Astrocyte of the spinal cord (primary cell): ENCODE measurements at regions not wholly inside any gene's neighbourhood (a gene's known extent, or its start where the extent isn't known, plus 50 kb on each side); places are given as distances from the start of the nearest gene placed in this dataset.

Source experiments
- DNase-seq: peaks from one replicate; pipeline ENCODE4 v3.0.0; 2011; ENCODE audit warnings: low read depth, low spot score
- H3K4me3 ChIP-seq: 2 replicates; pipeline ENCODE4 v1.5.1; 2011; ENCODE audit warnings: low read depth, mild to moderate bottlenecking, low read length, moderate library complexity
- in situ Hi-C: cut with HindIII; loops from 2 replicates; pipeline ENCODE4 v1.10.0; 2017; ENCODE audit warnings: low sequenced_read_pairs
- TF ChIP-seq, protein P1 (sequence below): IDR thresholded peaks from 2 replicates; pipeline ENCODE4 v1.5.1; 2012; ENCODE audit warnings: low read depth, mild to moderate bottlenecking, low read length, inconsistent platforms

DNA sequence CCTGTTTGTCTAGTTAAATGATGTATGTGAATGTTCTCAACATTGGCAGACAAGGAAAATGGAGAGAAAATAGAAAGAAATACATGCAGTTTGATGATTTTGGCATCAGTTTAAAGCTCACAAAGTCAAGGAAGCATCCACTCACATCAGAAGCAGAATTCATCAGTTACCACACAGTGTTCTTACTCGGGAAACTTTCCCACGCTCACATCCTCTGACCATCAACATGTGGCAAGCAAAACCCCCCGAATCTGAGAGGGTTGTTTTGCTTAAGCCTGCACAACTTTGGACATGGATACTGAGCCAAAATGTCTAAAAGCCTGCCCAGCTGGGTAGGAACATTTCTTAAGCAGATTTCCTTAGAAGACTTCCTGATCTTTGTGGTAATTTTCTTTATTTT is 407.6 kb downstream of the ANKRD50 start:
- in situ Hi-C loops, result no loop called here
- DNase-seq, result peak; percentile 82
- no peak overlapping the region for H3K4me3 ChIP-seq
- TF ChIP-seq, protein P1, sequence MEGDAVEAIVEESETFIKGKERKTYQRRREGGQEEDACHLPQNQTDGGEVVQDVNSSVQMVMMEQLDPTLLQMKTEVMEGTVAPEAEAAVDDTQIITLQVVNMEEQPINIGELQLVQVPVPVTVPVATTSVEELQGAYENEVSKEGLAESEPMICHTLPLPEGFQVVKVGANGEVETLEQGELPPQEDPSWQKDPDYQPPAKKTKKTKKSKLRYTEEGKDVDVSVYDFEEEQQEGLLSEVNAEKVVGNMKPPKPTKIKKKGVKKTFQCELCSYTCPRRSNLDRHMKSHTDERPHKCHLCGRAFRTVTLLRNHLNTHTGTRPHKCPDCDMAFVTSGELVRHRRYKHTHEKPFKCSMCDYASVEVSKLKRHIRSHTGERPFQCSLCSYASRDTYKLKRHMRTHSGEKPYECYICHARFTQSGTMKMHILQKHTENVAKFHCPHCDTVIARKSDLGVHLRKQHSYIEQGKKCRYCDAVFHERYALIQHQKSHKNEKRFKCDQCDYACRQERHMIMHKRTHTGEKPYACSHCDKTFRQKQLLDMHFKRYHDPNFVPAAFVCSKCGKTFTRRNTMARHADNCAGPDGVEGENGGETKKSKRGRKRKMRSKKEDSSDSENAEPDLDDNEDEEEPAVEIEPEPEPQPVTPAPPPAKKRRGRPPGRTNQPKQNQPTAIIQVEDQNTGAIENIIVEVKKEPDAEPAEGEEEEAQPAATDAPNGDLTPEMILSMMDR, result no peak

DNA sequence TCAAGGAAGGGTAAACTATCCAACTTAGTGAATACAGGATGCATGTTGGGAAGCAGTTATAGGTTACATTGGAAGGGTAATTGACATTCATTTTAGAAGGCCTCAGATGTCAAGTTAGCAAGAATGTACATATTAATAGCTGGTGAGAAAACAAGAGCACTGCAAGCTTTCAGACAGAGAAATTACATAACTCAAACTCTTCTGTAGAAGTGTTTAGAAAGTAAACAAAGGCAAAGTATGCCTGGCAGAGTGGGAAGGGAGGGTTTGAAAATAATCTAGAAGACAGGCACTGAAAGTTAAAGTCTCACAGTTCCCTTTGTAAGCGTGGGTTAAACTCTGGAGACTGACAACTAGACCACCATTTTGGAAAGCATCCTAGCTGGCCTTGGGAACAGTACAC is 406.2 kb downstream of the ANKRD50 start:
- TF ChIP-seq, protein P1, result no peak
- in situ Hi-C loops, result no loop called here
- DNase-seq, result no peak
- H3K4me3 ChIP-seq, result no peak overlapping the region

DNA sequence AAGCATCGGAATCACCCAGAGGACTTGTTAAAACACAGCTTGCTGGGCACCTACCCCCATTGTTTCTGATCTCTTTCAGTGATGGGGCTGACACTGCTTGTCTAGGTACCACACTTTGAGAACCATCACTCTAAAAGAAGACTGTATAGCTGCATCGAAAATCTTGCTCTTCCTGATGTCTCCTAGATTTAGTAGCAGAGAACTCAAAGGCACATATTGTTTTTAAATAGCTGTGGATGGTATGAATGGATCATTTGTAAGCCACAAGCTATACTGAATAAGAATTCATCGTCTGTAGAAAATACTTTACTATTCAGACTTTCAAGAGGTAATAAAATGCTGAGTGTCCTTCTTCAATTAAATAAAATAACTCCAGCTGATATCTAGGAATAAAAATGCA is 405.4 kb downstream of the ANKRD50 start:
- H3K4me3 ChIP-seq, result no peak overlapping the region
- TF ChIP-seq, protein P1, result no peak
- in situ Hi-C loops, result no loop called here
- DNase-seq, result no peak

DNA sequence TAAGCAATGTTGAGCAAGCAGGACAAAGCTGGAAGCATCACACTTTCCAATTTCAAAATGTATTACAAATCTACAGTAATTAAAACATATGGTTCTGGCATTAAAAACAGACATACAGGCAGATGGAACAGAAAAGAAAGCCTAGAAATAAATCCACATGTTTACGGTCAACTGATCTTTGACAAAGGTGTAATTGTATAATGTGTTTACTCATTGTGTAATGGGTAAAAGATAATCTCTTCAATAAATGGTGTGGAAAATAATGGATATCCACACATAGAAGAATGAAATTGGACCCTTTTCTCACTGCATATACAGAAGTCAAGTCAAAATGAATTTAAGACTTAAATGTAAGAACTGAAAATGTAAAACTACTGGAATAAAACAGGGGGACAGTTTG is 394.2 kb downstream of the ANKRD50 start:
- in situ Hi-C loops, result no loop called here
- no peak for DNase-seq
- no peak overlapping the region for H3K4me3 ChIP-seq
- TF ChIP-seq, protein P1, result no peak

DNA sequence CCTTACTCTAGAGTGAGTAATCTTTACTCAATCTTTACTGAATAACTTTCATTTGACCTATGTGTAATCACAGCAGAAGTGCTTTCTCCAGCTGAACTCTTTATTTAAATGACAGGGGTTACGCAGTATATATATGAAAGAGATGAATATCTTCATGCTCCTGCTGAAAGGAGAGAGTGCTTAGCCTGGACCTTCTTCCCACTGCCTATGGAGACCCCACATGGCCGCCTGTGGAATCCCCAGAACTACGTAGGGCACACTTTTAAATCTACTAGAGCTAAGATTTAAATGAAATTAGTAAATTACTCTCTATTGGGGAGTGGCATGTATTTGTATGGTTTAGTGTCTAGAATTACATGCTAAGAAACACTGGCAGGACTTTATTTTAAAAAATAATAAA is 391.2 kb downstream of the ANKRD50 start:
- no peak overlapping the region for H3K4me3 ChIP-seq
- TF ChIP-seq, protein P1, result peak; percentile 30
- in situ Hi-C loops, result no loop called here
- DNase-seq, result peak; percentile 17

DNA sequence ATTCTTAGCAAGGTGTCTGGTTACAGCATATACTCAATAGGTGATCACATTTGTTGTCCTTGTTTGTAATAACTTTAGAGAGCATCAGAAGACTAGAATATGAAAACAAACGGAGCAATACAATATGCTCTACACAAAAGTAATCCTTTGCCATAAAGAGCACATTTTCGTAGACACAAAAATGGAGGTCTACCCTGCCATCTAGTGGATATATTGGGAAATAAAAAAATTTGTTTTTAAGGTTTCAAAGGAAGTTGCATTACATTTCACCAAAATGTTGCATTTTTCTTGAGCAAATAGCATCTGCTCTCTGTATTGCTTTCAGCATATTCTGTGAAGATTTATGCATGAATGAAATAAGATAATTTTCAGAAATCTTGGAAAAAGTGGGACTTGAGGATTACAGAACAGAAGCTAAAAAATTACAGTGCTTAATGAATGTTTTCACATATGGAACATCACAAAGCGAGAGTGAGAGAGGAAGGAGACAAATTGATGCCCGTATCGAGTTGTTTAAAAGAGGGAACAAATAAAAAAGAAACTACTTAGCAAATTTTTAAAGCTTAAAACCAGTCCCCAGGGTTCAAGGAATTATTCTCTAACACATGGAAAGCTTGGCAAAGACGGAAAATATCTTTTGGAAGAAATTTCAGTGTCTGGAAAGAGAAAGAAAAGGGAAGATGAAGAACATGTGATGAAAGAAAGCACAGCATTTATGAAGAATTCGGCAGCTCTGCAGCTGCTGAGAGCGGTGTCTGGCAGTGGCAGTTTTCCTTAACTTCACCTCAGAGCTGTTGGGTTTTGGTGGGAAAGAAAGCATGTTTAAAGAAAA is 390.1 kb downstream of the ANKRD50 start:
- H3K4me3 ChIP-seq, result no peak overlapping the region
- in situ Hi-C loops, result no loop called here
- TF ChIP-seq, protein P1, result peak; percentile 37
- peak; percentile 66 for DNase-seq

DNA sequence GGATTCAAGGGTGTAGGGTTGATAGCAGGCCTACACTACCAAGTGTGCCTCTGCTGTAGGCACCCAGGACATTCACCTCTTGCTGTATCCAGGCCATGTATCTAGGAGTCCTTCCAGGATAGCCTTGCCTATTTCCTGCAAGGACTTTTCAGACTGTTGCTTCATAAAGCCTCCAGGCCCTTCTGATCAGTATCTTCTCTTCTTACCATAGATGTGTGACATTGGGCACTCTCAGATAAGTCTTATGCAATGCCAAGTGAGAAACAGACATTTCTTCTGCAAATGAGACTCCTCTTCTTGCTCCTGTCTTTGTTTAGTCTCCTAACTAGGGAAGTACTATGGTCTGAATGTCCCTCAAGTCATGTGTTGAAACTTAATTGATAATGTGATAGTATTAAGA is 386.8 kb downstream of the ANKRD50 start:
- in situ Hi-C loops, result no loop called here
- DNase-seq, result no peak
- H3K4me3 ChIP-seq, result no peak overlapping the region
- TF ChIP-seq, protein P1, result no peak
